HG02973 (cell line): ENCODE measurements at regions not wholly inside any gene's neighbourhood (a gene's known extent, or its start where the extent isn't known, plus 50 kb on each side); places are given as distances from the start of the nearest gene placed in this dataset.
"Not testable (repeated sequence)": the region's sequence is repeated elsewhere in the genome, so short reads cannot be mapped to it uniquely, and the experiment has no call there.

Experiments used
- ATAC-seq: cut with Tn5 transposase; IDR thresholded peaks from one replicate; pipeline ENCODE4 v1.9.1; 2021; ENCODE audit warnings: moderate library complexity; ENCODE audit not compliant: unreplicated experiment

DNA sequence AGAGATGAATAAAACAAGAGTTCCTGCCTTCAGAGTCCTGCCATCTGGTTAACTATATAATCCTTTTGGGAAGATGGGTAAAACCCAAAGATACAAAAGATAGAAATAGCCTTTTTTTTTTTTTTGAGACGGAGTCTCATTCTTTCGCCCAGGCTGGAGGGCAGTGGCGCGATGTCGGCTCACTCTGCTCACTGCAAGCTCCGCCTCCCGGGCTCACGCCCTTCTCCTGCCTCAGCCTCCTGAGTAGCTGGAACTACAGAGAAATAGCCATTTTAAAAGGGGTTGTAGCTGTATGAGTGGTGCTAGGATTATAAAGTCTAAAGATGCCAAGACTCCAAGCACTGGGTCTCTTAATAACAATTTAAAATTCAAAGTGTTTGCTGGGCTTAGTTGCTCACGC, 97.2 kb downstream of the KDR start:
- ATAC-seq = no peak

DNA sequence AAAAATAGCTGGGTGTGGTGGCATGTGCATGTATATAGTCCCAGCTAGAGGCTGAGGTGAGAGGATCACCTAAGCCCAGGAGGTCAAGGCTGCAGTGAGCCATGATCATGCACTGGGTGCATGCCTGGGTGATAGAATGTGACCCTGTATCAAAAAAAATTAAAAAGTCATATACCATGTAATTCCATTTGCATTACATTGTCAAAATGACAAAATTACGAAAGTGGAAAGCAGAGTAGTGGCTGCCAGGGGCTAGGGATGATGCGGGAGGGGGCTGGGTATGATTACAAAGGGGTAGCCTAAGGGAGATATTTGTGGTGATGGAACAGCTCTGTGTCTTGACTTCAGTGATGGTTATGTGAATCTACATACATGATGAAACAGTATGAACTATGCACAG, 97.8 kb downstream of the KDR start:
- ATAC-seq = no peak

DNA sequence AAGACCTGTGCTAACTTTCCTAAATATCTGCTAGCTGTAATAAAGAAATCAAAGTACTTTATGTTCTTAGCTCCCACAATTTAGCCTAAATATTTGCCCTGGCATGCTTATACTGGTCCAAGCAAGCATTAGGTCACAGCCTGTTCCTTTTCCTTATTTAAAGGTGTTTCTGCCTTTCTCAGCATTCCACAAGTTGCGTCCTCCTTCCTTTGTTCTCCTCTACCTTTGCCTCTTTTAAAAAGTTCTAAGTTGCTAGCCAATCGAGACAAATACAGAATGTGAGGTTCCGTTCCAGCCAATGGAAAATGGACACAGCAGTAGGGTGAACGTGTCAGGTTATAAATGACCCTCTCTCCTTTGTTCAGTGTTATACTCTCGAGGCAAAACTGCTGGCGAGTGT, 99.9 kb downstream of the KDR start:
- not testable (repeated sequence) for ATAC-seq

DNA sequence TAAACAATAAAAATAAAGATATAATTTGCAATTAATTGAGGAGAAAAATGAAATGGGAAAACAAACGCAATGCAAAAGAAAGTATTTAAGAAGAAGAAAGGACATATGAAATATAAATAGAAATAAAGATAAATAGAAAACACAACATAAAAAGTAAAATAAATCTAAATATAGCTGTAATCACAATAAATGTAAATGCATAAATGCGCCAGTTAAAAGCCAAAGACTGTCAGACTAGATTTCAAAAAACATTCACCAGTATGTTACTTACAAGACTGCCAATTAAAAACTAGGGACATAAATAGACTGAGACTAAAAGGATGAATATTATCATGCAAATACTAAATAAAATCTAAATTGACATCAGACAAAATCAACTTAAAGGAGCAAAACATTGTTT, 102.4 kb downstream of the KDR start:
- no peak for ATAC-seq

DNA sequence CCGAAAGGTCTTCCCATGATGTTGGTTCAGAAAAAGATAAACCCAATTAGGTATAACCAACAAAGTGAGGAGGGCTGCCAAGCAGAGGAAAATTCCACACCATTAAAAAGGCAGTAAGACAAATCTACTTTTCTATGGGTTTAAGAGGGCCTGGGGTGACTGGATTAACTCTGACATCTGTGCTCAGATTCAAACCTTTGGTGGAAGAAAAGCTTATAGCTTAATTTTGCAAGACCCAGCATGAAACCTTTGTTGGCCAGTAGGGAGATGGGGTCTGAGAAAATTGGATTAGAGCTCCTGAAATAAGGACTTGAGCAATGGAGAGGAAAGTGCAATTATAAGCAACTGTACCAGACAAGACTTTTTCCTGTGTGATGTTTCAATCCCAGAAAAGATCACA, 104.2 kb downstream of the KDR start:
- no peak for ATAC-seq

DNA sequence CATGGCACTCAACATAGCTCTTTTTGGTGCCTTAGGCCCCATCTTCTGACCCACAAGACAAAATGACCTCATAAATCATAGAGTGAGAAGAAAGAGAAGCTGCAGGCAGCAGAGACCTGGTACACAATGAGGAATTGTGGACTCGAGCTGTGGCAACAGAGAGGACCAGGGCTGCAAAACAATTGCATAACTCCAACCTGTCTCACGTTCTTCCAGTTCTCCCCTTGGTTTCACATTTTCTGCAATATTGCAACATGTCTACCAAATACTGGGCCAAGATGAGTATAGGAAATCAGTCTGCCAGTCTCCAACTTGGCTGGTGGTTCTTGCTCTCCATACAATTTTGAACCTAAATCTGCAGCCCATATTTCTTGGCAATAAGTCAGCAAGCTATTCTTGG, 105.3 kb downstream of the KDR start:
- no peak for ATAC-seq

DNA sequence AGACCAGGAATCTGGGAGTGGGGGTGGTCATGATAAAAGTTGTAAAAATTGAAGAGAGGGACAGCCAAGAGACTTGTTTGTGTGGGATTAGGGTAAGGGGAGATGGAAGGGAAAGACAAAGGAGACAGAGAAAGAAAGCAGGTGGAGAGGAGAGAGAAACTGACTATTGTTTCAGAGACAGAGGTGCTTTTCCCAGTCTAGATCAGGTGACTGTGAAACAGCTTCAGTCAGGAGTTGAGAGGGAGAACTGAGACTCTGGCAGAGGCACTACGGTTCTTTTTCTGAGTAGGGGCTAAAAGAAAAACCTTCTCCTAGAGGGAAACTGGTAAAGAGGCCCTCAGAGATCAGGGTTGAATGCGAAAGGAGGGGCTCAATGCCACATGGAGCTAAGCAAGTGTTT, 106.4 kb downstream of the KDR start:
- ATAC-seq = no peak

DNA sequence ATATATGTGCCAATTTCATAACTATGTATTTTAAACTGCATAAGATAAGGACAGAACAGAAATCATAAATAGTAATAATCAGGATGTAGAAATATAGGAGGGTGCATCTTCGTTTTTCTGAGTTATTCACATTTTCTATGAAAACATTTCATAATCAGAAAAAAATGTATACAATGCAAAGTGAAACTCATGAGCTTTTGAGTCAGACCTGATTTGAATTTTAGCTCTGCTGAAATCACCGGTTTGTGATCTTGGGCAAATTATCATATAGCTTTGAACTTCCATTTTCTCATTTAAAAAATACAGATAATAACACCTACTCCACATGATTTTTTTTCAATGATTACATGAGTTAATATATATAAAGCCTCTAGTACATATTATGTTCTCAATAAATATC, 106.9 kb downstream of the KDR start:
- ATAC-seq = no peak

DNA sequence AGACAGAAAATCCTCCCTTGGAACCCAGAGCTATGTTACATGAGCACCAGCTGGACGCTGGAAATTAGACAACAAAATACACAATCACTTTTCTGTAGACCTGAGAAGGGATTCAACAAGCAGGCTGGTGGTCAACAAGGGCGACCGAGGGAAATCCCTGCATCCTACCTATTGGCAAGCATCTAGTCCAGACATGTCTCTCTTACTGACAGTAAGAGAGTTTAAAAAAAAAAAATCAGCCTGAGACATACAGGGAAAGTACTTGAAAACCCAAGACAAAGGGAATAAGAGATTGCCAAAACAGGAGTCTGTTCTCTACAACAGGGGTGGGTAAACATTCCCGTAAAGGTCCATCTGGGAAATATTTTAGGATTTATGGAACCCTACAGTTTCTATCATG, 108.0 kb downstream of the KDR start:
- no peak for ATAC-seq

DNA sequence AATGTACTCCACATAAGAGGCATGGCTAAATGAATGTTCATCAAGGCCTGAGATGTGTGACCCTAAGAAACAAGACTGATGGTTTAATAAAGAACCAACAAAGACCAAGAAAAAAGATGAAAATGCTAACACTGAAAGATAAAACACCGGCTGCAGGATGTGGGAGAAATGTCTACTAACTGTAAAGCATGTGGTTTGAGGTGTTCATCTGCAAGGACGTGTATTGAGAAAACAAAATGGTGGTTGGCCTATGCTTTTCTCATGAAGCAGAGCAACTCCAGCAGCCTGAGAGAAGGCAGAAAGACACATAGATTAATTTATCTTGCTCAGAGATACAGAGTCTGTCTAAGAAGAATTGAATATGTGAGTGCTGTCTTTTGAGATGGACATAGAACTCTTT, 109.3 kb downstream of the KDR start:
- ATAC-seq = no peak

DNA sequence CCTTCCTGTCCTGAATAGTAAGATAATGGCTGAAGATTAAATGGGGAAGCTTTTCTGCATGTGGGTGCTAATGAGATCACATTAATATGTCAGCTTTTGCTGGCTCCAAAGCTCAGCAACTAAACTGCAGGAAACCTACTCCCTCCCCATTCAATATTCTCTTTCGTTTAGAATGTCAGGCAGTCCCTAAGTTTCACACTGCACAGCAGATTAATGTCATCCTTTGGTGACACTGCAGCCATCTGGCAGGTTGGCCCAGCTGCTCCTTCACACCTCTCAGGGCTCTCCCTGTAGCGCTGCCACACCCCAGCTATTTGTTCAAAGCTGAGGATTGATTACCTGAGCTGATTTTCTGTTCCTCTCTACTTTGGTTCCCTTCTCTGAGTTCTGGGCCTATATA, 110.5 kb downstream of the KDR start:
- no peak for ATAC-seq

DNA sequence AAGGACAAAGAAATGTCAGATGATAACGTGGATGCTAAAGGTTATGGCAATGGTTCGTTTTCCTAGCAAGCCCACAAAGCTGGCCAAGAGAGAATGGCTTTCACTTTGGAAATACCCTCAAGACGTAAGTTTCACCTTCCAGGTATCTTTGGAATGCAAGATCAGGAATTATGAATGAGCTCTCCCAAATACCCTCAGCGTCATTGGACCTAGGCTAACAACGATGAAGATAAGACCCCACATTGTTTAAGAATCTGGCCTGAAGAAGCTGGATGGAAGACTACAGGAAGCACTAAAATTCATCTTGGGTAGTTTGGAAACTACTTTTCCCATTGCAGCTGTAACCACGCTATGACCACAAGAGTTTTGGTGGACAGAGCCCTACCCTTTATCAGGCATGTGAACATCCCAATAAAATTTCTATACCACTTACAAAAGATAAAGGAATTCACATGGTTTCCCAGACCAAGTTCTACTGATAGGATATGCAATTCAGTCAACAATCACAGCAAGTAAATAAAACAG, 111.9 kb downstream of the KDR start:
- no peak for ATAC-seq

DNA sequence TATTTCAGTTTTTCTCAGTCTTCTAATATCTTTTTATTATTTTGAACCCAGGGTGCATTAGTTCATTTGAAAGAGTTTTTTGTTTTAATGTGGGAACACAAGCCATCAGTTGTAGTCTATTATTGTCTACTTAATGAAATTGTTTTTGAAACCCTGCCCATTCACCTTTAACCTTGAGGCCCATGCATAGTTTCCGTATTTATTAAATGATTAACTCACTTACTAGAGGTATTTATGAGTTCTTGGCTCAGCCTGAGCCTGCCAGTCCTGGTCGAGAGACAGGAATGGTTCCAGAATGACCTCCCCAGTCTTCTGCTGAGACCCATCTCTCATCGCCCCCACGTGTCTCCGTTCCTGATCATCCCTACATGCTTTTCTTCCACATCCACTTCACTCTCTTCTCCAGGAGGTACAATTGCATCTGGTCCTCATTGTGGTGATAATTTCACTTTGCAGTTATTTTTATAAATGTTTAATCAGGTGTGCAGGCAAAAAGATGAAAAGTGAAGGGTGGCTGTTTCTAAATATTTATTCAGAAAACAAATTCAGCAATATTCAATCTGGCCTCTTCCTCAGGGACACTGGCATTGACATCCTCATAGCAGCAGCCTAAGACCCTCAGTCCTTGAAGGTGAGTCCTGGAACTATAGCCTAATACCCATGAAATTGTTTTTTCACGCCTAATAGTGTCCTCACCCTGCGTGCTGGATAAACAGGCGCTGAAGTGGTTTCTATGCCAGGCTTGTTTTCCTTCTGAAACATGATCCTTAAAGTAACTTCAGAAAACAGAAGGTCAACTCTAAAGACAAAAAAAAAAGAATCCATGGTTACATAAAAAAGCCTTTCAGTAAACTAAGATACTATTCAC, 112.8 kb downstream of the KDR start:
- ATAC-seq = no peak

DNA sequence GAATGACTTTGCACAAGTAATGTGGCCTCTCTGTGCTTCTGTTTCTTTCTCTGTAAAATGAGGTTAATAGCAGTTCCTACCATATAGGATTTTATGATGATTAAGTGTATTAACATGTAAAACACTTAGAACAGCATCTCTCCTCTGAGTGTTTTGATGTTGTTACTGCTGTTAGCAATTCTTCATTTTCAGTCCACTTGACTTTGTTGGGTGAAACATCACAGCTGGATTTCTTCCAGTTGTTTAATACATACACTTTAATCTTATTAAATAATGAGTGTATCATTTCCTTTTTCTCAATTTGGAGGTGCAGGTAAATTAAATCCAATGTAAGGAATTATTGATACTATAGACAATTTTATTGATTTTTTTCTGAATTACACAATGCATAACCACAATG, 113.6 kb downstream of the KDR start:
- ATAC-seq = no peak

DNA sequence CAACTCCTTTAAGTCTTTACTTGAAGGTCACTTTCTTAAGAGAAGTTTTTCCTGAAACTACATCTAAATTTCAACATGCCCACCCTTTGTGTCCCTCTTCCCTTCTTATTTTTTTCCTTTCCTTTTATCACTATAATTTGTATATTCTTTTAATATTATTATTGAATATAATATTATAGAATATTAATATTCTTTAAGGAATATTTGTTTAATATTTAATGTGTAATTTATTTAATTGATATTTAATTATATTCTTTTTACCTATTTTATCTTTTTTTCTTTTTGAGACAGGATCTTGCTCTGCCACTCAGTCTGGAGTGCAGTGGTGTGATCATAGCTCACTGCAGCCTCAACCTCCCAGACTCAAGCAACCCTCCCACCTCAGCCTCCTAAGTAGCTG, 114.8 kb downstream of the KDR start:
- no peak for ATAC-seq

DNA sequence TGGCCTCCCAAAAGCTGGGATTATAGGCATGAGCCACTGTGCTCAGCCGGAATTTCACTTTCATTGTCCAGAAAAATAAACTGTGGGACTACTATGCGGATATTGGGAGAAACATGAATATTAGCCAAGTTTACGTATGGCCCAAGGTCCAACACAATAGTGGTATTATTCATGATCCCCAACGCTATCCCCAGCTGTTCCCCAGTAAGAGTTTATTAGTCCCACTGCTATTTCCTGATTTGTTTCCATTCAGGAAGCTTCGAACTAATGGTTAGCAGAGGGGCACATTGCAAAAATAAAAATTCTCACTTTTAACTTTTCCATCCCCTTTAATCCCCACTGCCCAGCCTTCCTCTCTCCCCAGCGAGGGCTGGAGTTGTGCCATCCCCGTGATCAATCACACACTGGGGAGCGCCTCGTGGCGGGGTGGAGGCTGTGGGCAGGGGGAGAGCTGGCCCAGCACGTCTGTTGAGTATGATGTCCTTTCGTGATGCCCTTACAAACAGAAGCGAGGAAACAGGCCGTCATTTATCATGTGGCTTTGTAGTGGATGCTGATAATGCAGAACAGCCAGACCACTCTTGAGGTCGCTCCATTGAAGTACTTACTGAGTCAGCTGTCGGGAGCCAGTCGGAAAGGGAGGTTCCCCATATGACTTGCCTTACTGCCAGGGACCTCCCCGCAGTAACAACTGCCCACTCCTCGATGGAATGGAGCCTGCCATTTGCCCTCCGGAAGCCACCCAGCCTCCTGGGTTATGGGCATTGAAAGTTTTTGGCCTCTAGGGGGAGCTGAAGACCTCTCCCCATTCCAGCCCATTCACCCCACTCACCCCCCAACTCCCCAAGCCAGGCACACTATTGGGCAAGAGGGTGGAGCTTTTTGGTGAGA, 117.0 kb downstream of the KDR start:
- no peak for ATAC-seq

DNA sequence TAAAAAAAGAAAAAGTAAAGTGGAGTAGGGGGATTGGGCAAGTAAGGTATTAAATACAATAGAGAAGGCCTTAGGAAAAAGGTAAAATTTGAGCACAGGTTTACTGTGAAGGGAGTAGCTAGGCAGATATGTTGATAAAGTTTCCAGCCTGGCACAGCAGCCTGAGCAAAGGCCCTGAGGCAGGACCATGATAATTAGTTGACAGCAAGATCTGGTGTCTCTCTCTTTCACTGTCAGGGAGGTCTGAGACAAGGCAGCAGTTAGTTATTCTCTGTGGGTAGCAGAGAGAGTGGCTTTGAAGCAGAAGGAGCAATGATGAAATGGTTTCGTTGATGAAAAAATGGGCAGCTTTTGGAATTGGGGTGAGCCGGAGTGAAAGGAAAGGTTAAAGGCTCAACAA, 119.5 kb downstream of the KDR start:
- no peak for ATAC-seq

DNA sequence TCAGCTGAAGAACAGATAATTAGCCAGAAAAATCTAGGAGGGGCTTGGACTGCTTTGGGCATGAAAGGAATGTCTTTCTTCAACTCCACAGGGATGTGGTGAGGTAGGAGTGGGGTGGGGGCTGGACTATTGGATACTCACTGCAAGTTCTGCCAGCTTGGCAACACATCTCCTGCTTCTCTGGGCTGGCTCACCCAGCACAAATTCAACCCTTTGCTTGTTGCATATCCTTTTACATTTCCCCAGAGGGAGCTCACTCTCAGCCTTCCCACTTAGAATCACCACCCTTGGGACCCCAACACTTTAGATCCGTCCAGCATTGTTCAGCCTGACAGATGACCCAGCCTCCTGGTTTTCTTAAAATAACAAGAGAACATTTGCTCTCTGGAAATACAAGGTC, 120.6 kb downstream of the KDR start:
- ATAC-seq = no peak

DNA sequence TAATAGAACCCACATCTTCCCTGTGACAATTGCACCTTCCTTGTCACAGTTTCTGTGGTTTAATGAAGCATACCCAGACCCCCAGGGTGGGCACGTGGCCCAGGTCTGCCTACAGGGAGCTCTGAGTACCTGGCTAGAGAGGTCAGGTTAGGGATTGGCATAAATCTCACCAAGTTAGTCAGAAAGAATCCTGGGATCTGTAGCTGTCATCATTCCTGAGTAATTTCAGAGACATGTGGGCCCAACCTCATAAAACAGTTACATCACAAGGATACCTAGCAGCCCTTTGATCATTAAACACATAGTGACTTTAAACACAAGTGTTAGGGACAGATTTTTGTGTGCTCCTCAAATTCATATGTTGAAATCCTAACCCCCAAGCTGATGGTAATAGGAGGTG, 123.0 kb downstream of the KDR start:
- ATAC-seq = no peak

DNA sequence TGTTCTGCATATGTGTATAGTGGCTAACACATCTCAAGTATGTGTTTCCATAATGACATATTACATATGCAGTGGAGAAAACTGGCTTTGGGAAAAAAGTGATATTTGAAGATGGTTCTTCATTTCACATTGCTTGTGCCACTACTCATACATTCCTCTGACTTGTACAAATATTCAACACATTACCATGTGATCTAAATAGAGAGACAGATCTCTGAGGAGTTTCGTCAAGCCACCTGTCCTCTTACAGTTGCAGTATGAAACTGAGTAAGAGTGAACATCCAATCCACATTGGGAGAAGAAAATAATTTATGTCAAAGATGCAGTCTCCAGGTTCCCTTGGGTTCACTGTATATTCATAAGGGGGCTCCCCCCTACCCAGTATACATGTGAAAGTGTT, 123.9 kb downstream of the KDR start:
- ATAC-seq = no peak

DNA sequence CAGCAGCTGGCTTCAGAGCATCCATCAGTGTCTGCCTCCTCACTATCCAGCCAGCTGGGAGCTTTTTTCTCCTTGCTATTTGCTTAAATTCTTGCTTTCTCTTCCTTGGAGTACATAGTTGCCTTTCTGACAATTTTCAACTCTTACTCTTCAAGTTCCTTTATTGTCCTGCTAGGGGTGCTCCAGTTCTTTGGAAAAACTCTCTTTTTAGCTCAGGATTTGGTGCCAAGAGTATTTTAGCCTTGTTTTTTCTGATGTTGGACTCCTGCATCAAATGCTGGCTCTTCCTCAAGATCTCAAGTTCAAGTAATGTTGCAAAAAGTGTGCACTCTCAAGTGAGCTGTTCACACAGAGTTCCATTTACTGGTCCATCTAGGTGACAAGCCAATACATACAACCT, 126.4 kb downstream of the KDR start:
- ATAC-seq = no peak

DNA sequence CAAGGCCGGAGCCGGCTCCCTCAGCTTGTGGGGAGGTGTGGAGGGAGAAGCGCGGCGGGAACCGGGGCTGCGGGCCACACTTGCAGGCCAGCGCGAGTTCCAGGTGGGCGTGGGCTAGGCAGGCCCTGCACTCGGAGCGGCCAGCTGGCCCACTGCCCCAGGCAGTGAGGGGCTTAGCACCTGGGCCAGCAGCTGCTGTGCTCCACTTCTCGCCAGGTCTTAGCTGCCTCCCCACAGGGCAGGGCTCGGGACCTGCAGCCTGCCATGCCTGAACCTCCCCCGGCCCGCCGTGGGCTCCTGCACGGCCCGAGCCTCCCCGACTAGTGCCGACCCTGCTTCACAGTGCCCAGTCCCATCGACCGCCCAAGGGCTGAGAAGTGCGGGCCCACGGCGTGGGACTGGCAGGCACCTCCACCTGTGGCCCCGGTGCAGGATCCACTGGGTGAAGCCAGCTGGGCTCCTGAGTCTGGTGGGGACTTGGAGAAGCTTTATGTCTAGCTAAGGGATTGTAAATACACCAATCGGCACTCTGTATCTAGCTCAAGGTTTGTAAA, 131.8 kb downstream of the KDR start:
- not testable (repeated sequence) for ATAC-seq
